Amniotic epithelial cell (primary cell): ENCODE measurements at regions not wholly inside any gene's neighbourhood (a gene's known extent, or its start where the extent isn't known, plus 50 kb on each side); places are given as distances from the start of the nearest gene placed in this dataset.

Source experiments
- DNase-seq: peaks from one replicate; pipeline ENCODE4 v3.0.0-alpha.2; 2010; ENCODE audit warnings: low read depth

GRCh38 chr7:132733860-132734259, 157.6 kb upstream of the PLXNA4 start:
- DNase-seq = no peak

DNA sequence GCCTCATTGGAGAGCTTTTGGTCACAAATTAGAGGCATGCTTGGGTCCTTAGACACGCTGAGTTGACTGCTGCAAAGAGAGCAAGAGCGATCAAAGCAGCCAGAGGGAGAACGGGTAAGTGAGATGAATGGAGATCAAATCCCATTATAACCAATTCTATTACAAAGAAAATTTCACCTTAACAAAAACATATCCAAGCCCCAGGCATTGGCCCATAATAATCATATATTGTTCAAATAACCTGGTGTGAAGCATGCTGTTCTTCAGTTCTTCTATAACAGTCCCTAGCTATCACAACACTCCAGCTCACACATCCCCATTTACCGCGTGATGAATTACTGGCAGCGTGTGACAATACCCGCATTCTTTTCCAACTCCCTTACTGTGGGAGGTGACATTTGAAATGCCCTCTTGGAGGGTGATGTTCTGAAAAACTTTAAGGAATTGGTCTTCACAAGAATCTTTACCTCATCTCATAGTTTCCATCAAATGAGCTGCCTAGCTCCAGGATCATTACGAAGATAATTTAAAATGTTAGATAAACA, 156.1 kb upstream of the PLXNA4 start:
- DNase-seq = no peak

DNA sequence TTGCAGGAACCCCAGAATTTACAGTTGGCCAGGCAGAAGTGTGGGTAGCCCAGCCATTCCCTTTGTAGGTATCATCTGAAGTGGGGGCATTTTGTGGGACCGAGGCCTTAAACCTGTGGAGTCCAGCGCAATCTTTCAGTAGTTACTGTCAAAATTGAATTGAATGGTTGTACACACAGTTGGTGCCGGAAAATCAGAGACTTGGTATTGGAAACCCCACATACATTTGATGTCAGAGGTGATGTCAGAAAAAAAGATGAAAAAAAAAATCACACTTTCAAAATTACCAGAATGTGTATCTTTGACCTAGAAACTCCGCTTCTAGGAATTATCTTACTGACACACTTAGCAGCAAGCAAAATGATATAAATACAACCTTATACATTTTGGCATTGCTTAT, 153.8 kb upstream of the PLXNA4 start:
- no peak for DNase-seq

DNA sequence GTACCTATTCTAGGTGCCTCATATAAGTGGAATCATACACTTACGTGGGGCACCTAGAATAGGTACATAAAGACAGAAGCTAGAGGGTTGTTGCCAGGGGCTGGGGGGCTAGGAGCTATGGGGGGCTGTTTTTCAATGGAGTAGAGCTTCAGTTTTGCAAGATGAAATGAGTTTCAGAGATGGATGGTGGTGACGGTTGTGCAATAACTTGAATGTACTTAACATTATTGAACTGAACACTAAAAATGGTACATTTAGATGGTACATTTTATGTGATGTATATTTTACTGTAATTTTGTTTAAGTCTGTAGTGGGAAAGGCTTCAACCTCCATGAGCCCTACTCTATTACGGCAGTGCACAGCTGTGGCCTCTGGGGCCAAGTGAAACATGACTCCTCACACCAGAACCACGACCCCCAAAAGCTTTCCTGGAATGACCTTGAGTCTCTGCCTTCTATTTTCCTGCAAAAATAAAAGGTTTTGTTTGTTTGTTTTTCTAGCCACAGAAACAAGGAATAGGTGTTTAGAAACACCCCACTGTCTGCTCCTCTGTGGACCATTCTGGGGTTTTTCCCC, 147.3 kb upstream of the PLXNA4 start:
- DNase-seq = no peak

- DNase-seq = no peak
These were observed 144.6 kb upstream of the PLXNA4 start for GRCh38 chr7:132720835-132721234.

DNA sequence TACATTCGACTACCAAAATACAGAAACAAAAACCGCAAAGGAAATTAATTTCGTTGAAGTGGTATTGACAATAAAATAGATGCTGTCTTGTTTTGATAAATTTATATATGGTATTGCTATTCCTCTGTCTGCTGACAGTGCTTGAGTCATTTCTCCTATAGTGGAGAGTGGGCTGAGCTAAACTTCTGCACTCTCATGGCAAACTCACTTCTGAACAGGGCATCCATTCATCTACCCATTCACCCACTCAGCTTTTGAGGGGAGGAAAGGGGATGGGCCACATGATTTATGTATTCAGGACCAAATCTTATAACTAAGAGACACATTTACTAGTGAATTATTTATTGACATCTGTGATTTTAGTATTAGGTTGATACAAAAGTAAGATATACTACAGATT, 137.6 kb upstream of the PLXNA4 start:
- no peak for DNase-seq

GRCh38 chr7:132709971-132710567, 133.8 kb upstream of the PLXNA4 start:
- DNase-seq = peak; percentile 23

DNA sequence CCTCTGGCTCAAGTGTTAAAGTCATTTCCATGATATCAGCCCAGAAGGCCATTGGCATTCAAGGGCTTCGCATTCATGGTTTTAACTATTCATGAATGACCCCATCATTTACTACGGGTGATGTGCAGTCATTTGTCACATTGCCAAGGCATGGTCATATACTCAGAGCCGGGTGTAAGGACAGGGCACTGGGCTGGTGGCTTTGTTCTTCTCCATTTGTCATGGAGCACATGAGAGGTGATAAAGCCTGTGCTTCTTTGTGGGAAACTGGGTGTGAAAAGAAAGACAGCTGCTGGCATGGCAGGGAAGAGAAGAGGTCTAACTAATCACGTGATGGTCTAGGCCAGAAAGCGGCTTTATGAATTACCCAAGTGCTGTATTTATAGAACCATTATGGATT, 132.2 kb upstream of the PLXNA4 start:
- DNase-seq = no peak

DNA sequence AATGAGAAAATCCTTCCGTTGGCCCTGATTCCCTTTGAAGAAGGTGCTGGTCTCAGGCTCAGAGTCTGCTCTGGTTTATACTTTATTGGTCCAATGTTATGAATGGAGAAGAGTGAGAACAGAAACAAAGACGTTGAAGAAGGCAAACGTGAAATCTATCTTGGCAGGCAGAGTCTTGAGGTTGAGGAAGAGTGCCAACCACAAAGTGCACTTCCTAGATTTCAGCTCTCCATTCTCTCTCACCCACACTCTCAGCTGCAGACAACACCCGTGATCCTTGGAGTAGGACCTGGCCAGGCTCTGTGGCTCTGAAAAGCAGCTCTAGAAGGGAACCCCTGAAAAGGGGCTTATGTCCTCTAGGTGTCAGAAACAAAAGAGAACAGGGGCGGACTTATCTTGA, 128.9 kb upstream of the PLXNA4 start:
- no peak for DNase-seq

GRCh38 chr7:132703742-132704141, 127.5 kb upstream of the PLXNA4 start:
- no peak for DNase-seq

DNA sequence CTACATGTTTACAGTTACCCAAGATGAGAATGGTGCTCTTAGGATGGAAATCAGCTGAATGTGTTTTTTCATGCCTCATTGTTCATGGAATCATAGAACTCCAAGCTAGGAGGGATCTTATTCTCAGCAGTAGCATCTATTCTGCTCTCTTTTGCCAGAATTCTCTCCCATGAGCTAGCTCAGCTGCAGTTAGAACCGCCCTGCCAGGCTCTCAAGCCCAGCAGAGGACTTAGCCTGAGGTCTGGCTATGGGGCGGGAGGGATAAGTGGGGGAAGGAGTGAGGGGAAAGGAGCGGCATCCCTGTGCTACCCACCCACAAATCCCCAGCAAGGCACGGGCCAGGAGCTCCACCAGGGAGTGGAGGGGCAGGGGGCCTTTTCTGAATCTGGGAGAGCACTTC, 120.7 kb upstream of the PLXNA4 start:
- no peak for DNase-seq

DNA sequence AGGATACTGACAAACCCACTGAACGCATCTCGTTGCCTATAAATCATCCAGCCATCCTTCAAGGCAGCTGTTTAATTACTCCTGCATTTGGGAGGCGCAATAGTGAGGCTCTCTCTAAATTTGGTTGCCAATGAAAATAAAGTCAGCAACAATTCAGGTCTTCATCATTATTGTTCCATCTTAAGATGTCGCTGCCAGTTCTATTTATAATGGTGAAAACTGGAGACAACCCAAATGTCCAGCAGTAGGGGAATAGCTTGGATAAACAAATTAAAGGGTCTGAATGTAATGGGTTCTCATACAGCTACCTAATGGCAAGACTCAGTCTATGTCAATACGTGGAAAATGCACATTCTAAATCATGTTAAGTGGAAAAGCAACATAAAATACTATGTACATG, 120.1 kb upstream of the PLXNA4 start:
- DNase-seq = no peak

DNA sequence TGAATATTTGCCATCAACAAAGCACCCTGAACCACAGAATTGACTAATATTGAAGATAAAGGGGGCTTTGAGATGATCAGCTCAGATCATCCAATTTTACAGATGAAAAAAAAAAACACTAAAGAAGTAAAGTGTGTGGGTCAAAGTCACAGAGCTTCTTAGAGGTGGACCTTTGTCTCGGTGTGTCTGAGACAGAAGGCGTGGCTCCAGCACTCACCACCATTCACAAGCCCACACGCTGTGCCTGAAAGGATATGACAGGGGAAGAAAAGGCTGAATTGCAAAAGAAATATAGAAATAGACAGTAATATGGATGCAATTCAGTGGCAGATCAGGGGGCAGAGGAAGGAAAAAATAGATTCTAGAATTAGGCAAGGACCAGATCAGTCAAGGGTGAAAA, 114.9 kb upstream of the PLXNA4 start:
- no peak for DNase-seq

- no peak for DNase-seq
These were observed 113.9 kb upstream of the PLXNA4 start for GRCh38 chr7:132690174-132690573.

DNA sequence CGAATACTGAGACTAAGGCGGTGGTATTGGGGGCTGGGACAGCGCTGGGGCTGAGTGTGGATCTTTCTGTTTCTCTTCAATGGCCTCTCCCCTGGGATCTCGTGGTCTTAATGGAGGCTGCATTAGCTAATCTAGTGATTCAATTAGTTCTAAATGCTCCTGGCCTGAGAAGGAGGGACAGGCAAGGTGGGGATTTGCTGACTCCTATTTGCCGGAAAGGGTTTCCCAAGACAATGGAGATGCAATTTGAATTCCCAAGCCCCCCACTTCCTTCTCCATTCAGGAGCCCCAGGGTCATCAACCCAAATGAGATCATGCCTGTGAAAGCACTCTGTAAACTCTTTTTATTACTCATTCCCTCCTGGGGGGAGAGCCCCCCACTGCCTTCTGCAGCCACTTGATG, 111.7 kb upstream of the PLXNA4 start:
- DNase-seq = no peak

DNA sequence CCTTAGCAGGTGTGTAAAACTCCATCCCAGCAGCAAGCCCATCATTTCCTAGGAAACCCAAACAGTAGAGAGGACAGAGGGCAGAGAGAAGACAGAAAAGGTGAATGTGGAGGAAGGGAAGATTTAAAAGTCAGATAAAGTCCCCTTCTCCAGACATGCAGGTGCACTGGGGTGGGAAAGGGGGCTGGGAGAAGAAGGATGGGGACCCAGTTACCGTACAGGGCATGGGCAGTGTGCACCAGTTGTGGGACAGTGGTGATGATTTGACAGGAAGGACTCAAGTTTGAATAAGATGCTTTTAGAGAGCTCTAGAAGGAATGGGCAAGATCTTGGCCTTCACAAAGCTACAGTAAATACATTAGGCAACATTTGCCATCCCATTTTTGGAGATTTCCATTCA, 110.7 kb upstream of the PLXNA4 start:
- no peak for DNase-seq

- DNase-seq = no peak
These were observed 109.0 kb upstream of the PLXNA4 start for GRCh38 chr7:132685277-132685676.

DNA sequence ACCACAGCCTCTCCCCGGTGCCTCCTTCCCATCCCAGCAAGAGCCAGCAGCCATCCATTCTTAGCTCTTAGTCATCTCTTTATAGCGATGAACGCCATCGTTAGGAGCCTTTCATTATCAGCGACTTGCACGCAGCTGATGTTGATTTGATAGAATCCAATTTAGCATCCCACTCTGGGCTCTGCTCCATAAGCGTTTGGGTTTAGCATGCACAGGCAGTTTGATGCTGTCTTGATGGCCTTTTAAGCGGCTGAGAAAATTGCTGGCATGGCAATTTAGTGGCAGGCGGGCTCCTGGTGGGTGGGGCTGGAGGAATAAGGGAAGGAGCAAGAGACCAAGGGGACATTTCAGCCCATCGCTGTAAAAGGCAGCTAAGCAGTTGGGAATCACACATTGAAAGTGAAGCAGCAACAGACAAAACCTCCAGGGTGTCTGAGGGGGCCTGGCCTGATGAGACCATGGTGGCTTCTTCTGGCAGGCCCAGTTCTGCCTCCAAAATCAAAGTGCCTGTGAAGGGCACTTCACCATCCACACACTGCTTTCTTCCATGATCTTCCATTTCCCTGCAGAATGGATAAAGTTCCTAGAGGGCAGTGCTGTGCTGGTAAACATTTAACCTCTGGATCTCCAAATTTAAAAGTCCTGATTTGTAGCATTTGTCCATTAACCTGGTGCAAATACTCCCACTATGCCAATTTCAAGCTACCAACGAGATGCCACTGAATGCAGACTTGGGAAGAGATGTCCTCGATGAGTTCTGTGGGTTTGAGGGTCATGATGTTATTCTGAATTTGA, 107.8 kb upstream of the PLXNA4 start:
- no peak for DNase-seq

DNA sequence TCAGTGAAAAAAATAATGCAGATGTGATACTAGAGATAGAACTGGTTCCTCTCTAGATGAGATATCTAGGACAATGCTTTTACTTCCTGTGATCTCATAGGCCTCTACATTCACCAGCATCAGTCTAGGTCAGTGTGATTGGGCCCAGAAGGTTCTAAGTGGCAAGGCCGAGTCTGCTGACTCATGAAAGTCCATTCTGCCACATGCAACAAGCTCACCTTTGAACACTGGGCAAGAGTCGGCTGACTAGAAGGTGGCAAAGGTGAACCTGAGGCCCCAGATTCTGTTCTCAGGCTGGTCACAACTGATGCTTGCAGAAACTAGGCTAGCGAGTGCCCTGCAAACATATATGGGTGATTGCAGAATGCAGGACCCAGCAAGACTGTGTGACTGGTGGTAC, 105.7 kb upstream of the PLXNA4 start:
- DNase-seq = no peak

DNA sequence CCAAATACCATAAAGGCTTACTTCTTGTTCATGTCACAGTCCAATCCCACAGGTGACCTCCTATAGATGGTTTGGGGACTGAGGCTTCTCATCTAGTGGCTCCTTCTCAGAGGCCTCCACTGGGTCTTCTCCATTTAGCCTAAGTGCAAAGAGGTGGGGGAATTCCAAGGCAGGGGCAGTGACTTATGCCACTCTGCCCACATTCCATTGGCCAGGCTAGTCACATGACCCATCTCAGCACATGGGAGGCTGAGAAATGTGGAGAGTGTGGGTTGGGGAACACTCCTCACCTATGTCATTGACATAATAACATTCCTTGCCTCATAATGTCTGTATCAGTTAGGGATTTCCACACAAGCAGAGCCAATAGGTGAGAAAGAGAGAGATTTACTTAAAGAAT, 104.3 kb upstream of the PLXNA4 start:
- no peak for DNase-seq

- no peak for DNase-seq
These were observed 102.4 kb upstream of the PLXNA4 start for GRCh38 chr7:132678656-132679055.

DNA sequence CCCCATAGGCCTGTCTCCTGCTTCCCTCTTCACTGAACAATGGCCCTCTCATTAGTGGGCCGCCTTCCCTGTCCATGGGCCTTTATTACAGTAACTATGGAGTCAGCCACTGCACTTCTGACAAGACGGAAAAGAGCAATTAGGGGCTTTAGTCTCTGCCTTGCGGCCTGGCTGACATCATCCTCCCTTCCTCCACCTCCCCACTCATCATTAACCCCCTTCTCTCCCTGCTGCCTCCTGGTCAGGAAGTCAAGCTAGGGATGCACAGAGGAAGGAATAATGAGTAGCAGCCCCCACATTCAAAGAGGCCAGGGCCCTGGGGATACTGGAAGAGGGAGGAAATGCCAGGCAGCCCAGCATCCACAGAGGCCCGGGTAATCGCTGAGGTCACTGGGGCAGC, 101.6 kb upstream of the PLXNA4 start:
- DNase-seq = no peak

DNA sequence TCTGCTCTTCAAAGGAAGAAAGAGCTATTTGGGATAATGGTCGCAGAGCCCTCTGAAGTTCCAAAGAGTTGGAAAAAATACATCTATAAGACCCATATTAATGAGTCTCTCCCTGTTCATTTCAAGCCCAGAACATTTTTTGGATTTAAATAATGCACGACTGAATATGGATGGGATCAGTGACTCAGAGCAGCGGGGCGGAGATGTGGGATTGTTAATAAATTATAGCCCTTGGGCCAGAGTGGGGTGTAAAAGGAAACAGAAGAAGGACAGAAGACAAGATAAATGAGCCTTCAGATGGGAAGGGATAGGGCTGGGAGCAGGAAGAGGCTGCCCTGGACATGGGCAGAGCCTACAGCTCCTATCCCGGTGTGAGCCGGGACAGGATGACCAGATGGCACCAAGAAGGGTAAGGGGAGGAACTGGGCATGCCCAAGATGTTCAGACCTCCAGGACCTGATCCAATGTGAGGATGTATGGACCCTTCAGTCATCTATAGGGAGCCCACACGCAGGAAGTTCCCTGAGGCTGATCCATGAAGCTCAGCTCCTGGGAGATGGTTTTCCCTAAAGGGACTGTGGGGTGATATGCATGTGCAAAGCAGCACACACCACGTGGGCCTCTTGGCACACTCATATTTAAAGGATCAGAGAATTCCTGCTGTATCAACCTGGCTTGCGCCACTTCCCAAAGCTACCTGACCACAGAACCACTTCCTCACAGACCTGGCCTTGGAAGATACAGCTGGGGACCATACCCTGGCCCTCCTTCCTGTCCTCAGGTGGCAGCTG, 96.1 kb upstream of the PLXNA4 start:
- DNase-seq = no peak
